Esophagus muscularis mucosa (tissue), 4 donors: ENCODE measurements at regions not wholly inside any gene's neighbourhood (a gene's known extent, or its start where the extent isn't known, plus 50 kb on each side); places are given as distances from the start of the nearest gene placed in this dataset.

Experiments used
- DNase-seq: peaks from one replicate; pipeline ENCODE4 v3.0.0-alpha.2; 2017; ENCODE audit errors: extremely low spot score
- H3K27ac ChIP-seq, 4 donors: fragments of 200-600 bp; sonication (generic); replicated peaks in 1 of 4; 1 replicate in 3 of 4; 2 replicates in 1 of 4; pipeline ENCODE4 v1.5.1; 2016 to 2019; ENCODE audit warnings: mild to moderate bottlenecking in 1 of 4
- H3K27me3 ChIP-seq, 4 donors: fragments of 200-600 bp; sonication (generic); one replicate each; pipeline versions ENCODE4 v1.5.1 to v1.6.0; 2016 to 2019
- H3K36me3 ChIP-seq, 4 donors: fragments of 200-600 bp; sonication (generic); one replicate each; pipeline ENCODE4 v1.5.1; 2016 to 2019
- H3K4me1 ChIP-seq, 4 donors: fragments of 200-600 bp; sonication (generic); one replicate each; pipeline ENCODE4 v1.5.1; 2016 to 2019
- H3K4me3 ChIP-seq, 4 donors: fragments of 200-600 bp; sonication (generic); 1 replicate in 2 of 4; 2 replicates in 2 of 4; pipeline ENCODE4 v1.5.1; 2016 to 2019; ENCODE audit warnings: mild to moderate bottlenecking in 4 of 4, moderate library complexity in 1 of 4
- H3K9me3 ChIP-seq, 4 donors: fragments of 200-600 bp; sonication (generic); 1 replicate in 3 of 4; 2 replicates in 1 of 4; pipeline ENCODE4 v1.5.1; 2016 to 2019
- CTCF ChIP-seq, 3 experiments: fragments of 200-600 bp in 2 of 3; fragments of 450-650 bp in 1 of 3; sonication (generic) in 2 of 3; IDR thresholded peaks; one replicate each; pipeline ENCODE4 v1.5.1; 2017 to 2019; ENCODE audit warnings: antibody characterized with exemption in 3 of 3, mild to moderate bottlenecking in 2 of 3, moderate library complexity in 1 of 3
- EP300 ChIP-seq: sonication (generic); formaldehyde crosslinking; IDR thresholded peaks from one replicate; pipeline ENCODE4 v1.6.1; 2017; ENCODE audit warnings: antibody characterized with exemption
- POLR2A ChIP-seq: fragments of 450-650 bp; IDR thresholded peaks from one replicate; pipeline ENCODE4 v1.6.1; 2017; ENCODE audit warnings: antibody characterized with exemption, moderate library complexity, mild to moderate bottlenecking, low read depth
- POLR2AphosphoS5 ChIP-seq, 2 donors: sonication (generic); formaldehyde crosslinking; IDR thresholded peaks; one replicate each; pipeline ENCODE4 v1.6.1; 2017; ENCODE audit warnings: antibody characterized with exemption in 2 of 2
- WGBS: methylation state at CpG from one replicate; pipeline ENCODE4 v1.1.5; 2018; 5-methylcytosine and 5-hydroxymethylcytosine counted together
- intact Hi-C: fragments of 100-400 bp; cut with DNase I; formaldehyde crosslinking; loops from one replicate; pipeline ENCODE4 v1.15.1; 2023

GRCh38 chr9:126017758-126018157, 270.6 kb downstream of the PBX3 start:
- 94% methylated on average over 4 of the region's 4 CpGs for WGBS
- Histone ChIP-seq H3K27me3 (no peaks in the 10 kb centered on the region), H3K4me1 (no peaks in the 10 kb centered on the region), H3K4me3 (no peak overlapping the region), H3K9me3 (no peaks in the 10 kb centered on the region), H3K27ac (no peak overlapping the region), H3K36me3 (no peaks in the 10 kb centered on the region)
- intact Hi-C loops, result no loop called here
- TF ChIP-seq CTCF (IDR thresholded peaks at IDR 0.05), result no peak
- no peak for TF ChIP-seq POLR2AphosphoS5 (IDR thresholded peaks at IDR 0.05)
- TF ChIP-seq EP300, result no peak
- no peak for TF ChIP-seq POLR2A
- no peak for DNase-seq

GRCh38 chr9:126020836-126021235, 273.7 kb downstream of the PBX3 start:
- WGBS, result 92% methylated on average over 15 of the region's 15 CpGs

GRCh38 chr9:126023962-126024361, 276.8 kb downstream of the PBX3 start:
- no peak for TF ChIP-seq CTCF (IDR thresholded peaks at IDR 0.05)
- TF ChIP-seq POLR2A, result no peak
- TF ChIP-seq EP300, result no peak
- no peak for TF ChIP-seq POLR2AphosphoS5 (IDR thresholded peaks at IDR 0.05)
- WGBS, result 96% methylated on average over 15 of the region's 15 CpGs

More at GRCh38 chr9:126020836-126021235, 273.7 kb downstream of the PBX3 start:
- no peak for TF ChIP-seq CTCF (IDR thresholded peaks at IDR 0.05)
- no peak for TF ChIP-seq POLR2AphosphoS5 (IDR thresholded peaks at IDR 0.05)
- TF ChIP-seq POLR2A, result no peak
- no peak for TF ChIP-seq EP300
- Histone ChIP-seq H3K27ac (no peak overlapping the region), H3K9me3 (no peaks in the 10 kb centered on the region), H3K4me1 (no peaks in the 10 kb centered on the region), H3K4me3 (no peak overlapping the region), H3K27me3 (no peaks in the 10 kb centered on the region), H3K36me3 (no peaks in the 10 kb centered on the region)
- intact Hi-C loops, result no loop called here
- no peak for DNase-seq

GRCh38 chr9:126024581-126025230, 277.5 kb downstream of the PBX3 start:
- intact Hi-C loops, result no loop called here
- no peak overlapping the region for H3K27ac ChIP-seq
- TF ChIP-seq POLR2AphosphoS5 (IDR thresholded peaks at IDR 0.05) (no peak), POLR2A (no peak), EP300 (no peak), CTCF (IDR thresholded peaks at IDR 0.05) (no peak)
- H3K36me3 ChIP-seq, result no peaks in the 10 kb centered on the region
- no peaks in the 10 kb centered on the region for H3K27me3 ChIP-seq
- H3K9me3 ChIP-seq, result no peaks in the 10 kb centered on the region
- no peaks in the 10 kb centered on the region for H3K4me1 ChIP-seq
- no peak overlapping the region for H3K4me3 ChIP-seq
- DNase-seq, result no peak
- 74% methylated on average over 9 of the region's 13 CpGs for WGBS

More at GRCh38 chr9:126023962-126024361, 276.8 kb downstream of the PBX3 start:
- intact Hi-C loops, result no loop called here
- Histone ChIP-seq H3K27ac (no peak overlapping the region), H3K27me3 (no peaks in the 10 kb centered on the region), H3K9me3 (no peaks in the 10 kb centered on the region), H3K4me3 (no peak overlapping the region), H3K4me1 (no peaks in the 10 kb centered on the region), H3K36me3 (no peaks in the 10 kb centered on the region)
- DNase-seq, result no peak

- Histone ChIP-seq H3K36me3 (no peaks in the 10 kb centered on the region), H3K9me3 (no peaks in the 10 kb centered on the region), H3K4me1 (no peaks in the 10 kb centered on the region), H3K27me3 (peaks cover 0 to under 1% (median 0%) of the 10 kb centered on the region in 4 donors), H3K27ac (no peak overlapping the region), H3K4me3 (no peak overlapping the region)
- WGBS, result 77% methylated on average over 5 of the region's 5 CpGs
- no peak for DNase-seq
- intact Hi-C loops, result no loop called here
- TF ChIP-seq POLR2A (no peak), EP300 (no peak), CTCF (IDR thresholded peaks at IDR 0.05) (no peak)
Observed at GRCh38 chr9:126025991-126026390, 278.8 kb downstream of the PBX3 start.
